ENCODE measurements at regions not wholly inside any gene's neighbourhood (a gene's known extent, or its start where the extent isn't known, plus 50 kb on each side); places are given as distances from the start of the nearest gene placed in this dataset.

- peaks cover 3% of the 10 kb centered on the region for H3K9me3 ChIP-seq (replicated peaks)
- peaks cover 21% of the 10 kb centered on the region for H3K27me3 ChIP-seq (ENCODE audit: low read depth)
- no peak overlapping the region for H3K4me3 ChIP-seq
- no peak overlapping the region for H3K27ac ChIP-seq (replicated peaks)
- no peaks in the 10 kb centered on the region for H3K36me3 ChIP-seq
- no peaks in the 10 kb centered on the region for H3K4me1 ChIP-seq
- intact Hi-C loops (cut with micrococcal nuclease): no loop called here
- no peak for TF ChIP-seq CTCF (IDR thresholded peaks at IDR 0.05; ENCODE audit: borderline replicate concordance)
- no peak for DNase-seq
Measured at GRCh38 chr20:48267860-48268633, 482.8 kb upstream of the SULF2 start.

GRCh38 chr20:48266571-48266970 lies 481.3 kb upstream of the SULF2 start:
- Histone ChIP-seq H3K9me3 (replicated peaks) (peaks cover 3% of the 10 kb centered on the region), H3K4me1 (no peaks in the 10 kb centered on the region), H3K4me3 (no peak overlapping the region), H3K27ac (replicated peaks) (no peak overlapping the region), H3K27me3 (ENCODE audit: low read depth) (peaks cover 14% of the 10 kb centered on the region), H3K36me3 (no peaks in the 10 kb centered on the region)
- no peak for TF ChIP-seq CTCF (IDR thresholded peaks at IDR 0.05; ENCODE audit: borderline replicate concordance)
- DNase-seq: no peak
- intact Hi-C loops (cut with micrococcal nuclease): no loop called here

DNA sequence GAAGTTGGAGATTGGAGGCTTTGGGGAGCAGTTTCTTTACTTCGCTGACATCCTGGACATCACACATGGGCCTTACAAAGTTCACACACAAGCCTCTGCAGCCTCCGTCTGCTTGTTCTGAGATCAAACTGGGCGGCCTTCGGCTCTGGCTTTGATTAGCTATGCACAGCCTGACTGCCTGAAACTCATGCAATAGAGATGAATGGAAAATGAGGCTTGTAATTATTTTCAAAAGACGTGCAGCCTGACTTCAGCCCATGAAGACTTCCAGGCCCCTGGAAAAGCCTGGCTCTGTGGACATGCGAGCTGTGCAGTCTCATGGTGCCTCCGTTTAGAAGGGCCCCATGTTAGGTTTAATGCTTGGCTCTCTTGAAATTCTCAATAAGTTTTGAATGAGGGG lies 480.5 kb upstream of the SULF2 start:
- Histone ChIP-seq H3K36me3 (no peaks in the 10 kb centered on the region), H3K27ac (replicated peaks) (no peak overlapping the region), H3K4me3 (no peak overlapping the region), H3K27me3 (ENCODE audit: low read depth) (peaks cover 14% of the 10 kb centered on the region), H3K9me3 (replicated peaks) (peaks cover 3% of the 10 kb centered on the region), H3K4me1 (no peaks in the 10 kb centered on the region)
- intact Hi-C loops (cut with micrococcal nuclease): no loop called here
- TF ChIP-seq CTCF (IDR thresholded peaks at IDR 0.05; ENCODE audit: borderline replicate concordance): no peak
- DNase-seq: no peak

DNA sequence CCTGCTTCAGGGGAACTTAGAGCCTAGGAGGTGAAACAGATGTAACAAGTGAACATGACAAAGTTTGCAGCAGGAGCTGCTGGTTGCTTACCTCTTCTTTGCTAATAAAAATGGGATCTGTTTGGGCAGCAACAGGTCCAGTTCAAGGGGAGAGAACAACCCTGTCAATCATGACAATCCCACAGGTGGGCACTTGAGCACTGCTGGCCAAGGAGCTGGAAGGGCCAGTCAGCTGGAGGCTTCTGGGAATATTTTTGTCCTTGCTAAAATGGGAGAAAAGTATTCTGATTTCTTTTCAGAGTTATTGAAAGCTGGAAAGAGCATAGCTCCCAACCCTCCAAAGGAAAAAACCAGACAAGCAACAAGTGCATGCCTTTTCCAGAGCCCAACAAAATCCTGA lies 477.7 kb upstream of the SULF2 start:
- peaks cover 3% of the 10 kb centered on the region for H3K27me3 ChIP-seq (ENCODE audit: low read depth)
- no peak overlapping the region for H3K27ac ChIP-seq (replicated peaks)
- H3K4me1 ChIP-seq: no peaks in the 10 kb centered on the region
- H3K36me3 ChIP-seq: no peaks in the 10 kb centered on the region
- DNase-seq: no peak
- TF ChIP-seq CTCF (IDR thresholded peaks at IDR 0.05; ENCODE audit: borderline replicate concordance): no peak
- intact Hi-C loops (cut with micrococcal nuclease): no loop called here
- no peak overlapping the region for H3K4me3 ChIP-seq
- peaks cover 5% of the 10 kb centered on the region for H3K9me3 ChIP-seq (replicated peaks)

DNA sequence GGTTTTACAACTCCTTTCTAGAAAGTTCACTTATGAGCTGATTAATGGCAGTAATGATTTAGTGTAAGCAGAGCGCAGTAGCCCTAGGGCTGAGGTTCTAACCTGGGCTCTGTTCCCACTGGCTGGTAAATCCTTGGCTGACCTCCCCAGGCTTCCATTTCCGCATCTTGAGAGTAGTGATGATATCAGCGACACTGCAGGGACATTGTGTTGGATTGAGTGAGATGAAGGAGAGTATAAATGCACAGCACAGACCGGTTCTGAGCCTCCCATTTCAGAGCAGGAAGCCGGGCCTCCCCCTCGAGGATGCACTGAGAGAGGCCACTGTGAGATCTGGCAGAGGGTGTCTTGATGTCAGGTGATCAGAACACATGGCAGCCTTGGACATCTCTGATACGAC lies 477.2 kb upstream of the SULF2 start:
- no peak for DNase-seq

More for the DNA sequence above, 477.2 kb upstream of the SULF2 start:
- Histone ChIP-seq H3K27me3 (ENCODE audit: low read depth) (peaks cover 3% of the 10 kb centered on the region), H3K27ac (replicated peaks) (no peak overlapping the region), H3K36me3 (no peaks in the 10 kb centered on the region), H3K4me3 (no peak overlapping the region), H3K4me1 (no peaks in the 10 kb centered on the region), H3K9me3 (replicated peaks) (peaks cover 8% of the 10 kb centered on the region)
- no peak for TF ChIP-seq CTCF (IDR thresholded peaks at IDR 0.05; ENCODE audit: borderline replicate concordance)
- intact Hi-C loops (cut with micrococcal nuclease): no loop called here
